ENCODE measurements at regions not wholly inside any gene's neighbourhood (a gene's known extent, or its start where the extent isn't known, plus 50 kb on each side); places are given as distances from the start of the nearest gene placed in this dataset.

GRCh38 chr1:48120621-48121020, 101.9 kb upstream of the SLC5A9 start:
- Histone ChIP-seq H3K4me1 (ENCODE audit: insufficient read depth, low read length, poor library complexity, severe bottlenecking) (no peaks in the 10 kb centered on the region), H3K27me3 (ENCODE audit: insufficient read depth, low read length, poor library complexity, severe bottlenecking) (no peaks in the 10 kb centered on the region), H3K4me2 (ENCODE audit: low read depth, low read length, poor library complexity, severe bottlenecking) (no peak overlapping the region), H3K79me2 (ENCODE audit: insufficient read depth, low read length) (no peaks in the 10 kb centered on the region), H3K9me2 (replicated peaks; ENCODE audit: low read depth, low read length) (no peaks in the 10 kb centered on the region), H3F3A (ENCODE audit: low read depth) (no peaks in the 10 kb centered on the region), H4K20me1 (ENCODE audit: insufficient read depth, low read length, poor library complexity, severe bottlenecking) (no peaks in the 10 kb centered on the region), H3K9me3 (ENCODE audit: insufficient read depth, low read depth, low read length) (no peaks in the 10 kb centered on the region), H2AFZ (ENCODE audit: low read length) (no peak overlapping the region), H3K36me3 (ENCODE audit: insufficient read depth, low read length) (no peaks in the 10 kb centered on the region), H3K4me3 (ENCODE audit: low read length, poor library complexity, severe bottlenecking) (no peak overlapping the region), H3K9ac (ENCODE audit: low read depth, low read length, poor library complexity, severe bottlenecking) (no peak overlapping the region)
- no peak for TF ChIP-seq EZH2phosphoT487 (IDR thresholded peaks at IDR 0.05; ENCODE audit: borderline replicate concordance)

DNA sequence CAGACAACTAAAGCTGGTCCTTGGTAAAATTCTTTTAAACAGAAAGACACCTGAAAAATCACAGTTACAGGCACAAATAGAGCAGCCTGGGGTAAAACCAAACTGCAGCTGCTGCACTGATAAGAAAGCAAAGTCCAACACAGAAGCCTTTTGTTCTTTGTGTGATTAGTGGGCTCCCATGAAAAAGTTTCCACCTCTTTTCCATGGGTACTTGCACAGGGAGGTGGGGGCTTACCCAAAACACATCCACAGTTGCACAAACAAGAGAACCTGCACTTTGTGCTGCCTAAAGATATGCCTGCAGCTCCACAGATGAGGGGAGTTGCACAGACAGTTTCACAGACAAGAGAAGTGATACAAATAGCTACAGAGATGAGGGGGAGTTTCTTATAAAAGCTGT, 106.7 kb upstream of the SLC5A9 start:
- Histone ChIP-seq H3K4me3 (ENCODE audit: low read length, poor library complexity, severe bottlenecking) (no peak overlapping the region), H3K9ac (ENCODE audit: low read depth, low read length, poor library complexity, severe bottlenecking) (no peak overlapping the region), H3K79me2 (ENCODE audit: insufficient read depth, low read length) (no peaks in the 10 kb centered on the region), H3K36me3 (ENCODE audit: insufficient read depth, low read length) (no peaks in the 10 kb centered on the region), H3K4me2 (ENCODE audit: low read depth, low read length, poor library complexity, severe bottlenecking) (no peak overlapping the region), H3F3A (ENCODE audit: low read depth) (no peaks in the 10 kb centered on the region), H3K9me3 (ENCODE audit: insufficient read depth, low read depth, low read length) (no peaks in the 10 kb centered on the region), H3K4me1 (ENCODE audit: insufficient read depth, low read length, poor library complexity, severe bottlenecking) (no peaks in the 10 kb centered on the region), H3K27me3 (ENCODE audit: insufficient read depth, low read length, poor library complexity, severe bottlenecking) (no peaks in the 10 kb centered on the region), H2AFZ (ENCODE audit: low read length) (no peak overlapping the region), H4K20me1 (ENCODE audit: insufficient read depth, low read length, poor library complexity, severe bottlenecking) (no peaks in the 10 kb centered on the region), H3K9me2 (replicated peaks; ENCODE audit: low read depth, low read length) (no peaks in the 10 kb centered on the region)
- TF ChIP-seq, protein P1, sequence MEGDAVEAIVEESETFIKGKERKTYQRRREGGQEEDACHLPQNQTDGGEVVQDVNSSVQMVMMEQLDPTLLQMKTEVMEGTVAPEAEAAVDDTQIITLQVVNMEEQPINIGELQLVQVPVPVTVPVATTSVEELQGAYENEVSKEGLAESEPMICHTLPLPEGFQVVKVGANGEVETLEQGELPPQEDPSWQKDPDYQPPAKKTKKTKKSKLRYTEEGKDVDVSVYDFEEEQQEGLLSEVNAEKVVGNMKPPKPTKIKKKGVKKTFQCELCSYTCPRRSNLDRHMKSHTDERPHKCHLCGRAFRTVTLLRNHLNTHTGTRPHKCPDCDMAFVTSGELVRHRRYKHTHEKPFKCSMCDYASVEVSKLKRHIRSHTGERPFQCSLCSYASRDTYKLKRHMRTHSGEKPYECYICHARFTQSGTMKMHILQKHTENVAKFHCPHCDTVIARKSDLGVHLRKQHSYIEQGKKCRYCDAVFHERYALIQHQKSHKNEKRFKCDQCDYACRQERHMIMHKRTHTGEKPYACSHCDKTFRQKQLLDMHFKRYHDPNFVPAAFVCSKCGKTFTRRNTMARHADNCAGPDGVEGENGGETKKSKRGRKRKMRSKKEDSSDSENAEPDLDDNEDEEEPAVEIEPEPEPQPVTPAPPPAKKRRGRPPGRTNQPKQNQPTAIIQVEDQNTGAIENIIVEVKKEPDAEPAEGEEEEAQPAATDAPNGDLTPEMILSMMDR (conservative IDR thresholded peaks at IDR 0.05; ENCODE audit: low read length) = no peak
- no peak for TF ChIP-seq EZH2phosphoT487 (IDR thresholded peaks at IDR 0.05; ENCODE audit: borderline replicate concordance)

DNA sequence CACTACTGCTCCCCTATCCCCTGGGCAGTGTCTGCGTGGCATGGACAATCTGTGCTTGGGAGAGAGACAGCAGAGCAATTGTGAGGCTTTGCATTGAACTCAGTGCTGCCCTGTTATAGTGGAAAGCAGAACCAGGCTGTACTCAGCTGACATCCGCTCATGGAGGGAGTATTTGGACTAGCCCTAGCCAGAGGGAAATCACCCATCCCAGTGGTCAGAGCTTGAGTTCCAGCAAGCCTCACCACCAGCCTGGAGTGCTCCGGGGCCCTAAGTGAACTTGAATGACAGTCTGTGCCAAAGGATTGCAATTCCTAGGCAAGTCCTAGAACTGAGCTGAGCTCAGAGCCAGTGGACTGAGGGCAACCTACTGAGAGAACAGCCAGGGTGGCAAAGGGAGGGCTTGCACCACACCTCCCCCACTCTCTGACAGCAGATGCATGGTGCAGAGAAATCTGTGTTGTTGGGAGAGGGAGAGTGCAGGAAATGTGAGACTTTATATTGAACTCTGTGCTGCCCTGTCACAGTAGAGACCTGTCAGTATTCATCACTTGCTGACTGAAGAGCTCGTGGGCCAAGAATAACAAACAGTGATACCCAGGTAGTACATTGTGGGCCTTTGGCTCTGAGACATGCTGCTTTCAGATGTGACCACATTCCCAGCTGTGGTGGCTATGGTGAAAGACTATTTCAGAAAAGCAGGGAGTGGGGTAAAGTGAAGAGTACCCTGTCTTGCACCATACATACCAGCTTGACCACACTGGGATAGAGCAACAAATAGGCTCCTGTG, 107.7 kb upstream of the SLC5A9 start:
- TF ChIP-seq EZH2phosphoT487 (IDR thresholded peaks at IDR 0.05; ENCODE audit: borderline replicate concordance) = no peak
- TF ChIP-seq, protein P1 (conservative IDR thresholded peaks at IDR 0.05; ENCODE audit: low read length) = no peak
- Histone ChIP-seq H3K4me2 (ENCODE audit: low read depth, low read length, poor library complexity, severe bottlenecking) (no peak overlapping the region), H3K9ac (ENCODE audit: low read depth, low read length, poor library complexity, severe bottlenecking) (no peak overlapping the region), H3K9me3 (ENCODE audit: insufficient read depth, low read depth, low read length) (no peaks in the 10 kb centered on the region), H4K20me1 (ENCODE audit: insufficient read depth, low read length, poor library complexity, severe bottlenecking) (no peaks in the 10 kb centered on the region), H3F3A (ENCODE audit: low read depth) (no peaks in the 10 kb centered on the region), H2AFZ (ENCODE audit: low read length) (no peak overlapping the region), H3K79me2 (ENCODE audit: insufficient read depth, low read length) (no peaks in the 10 kb centered on the region), H3K9me2 (replicated peaks; ENCODE audit: low read depth, low read length) (no peaks in the 10 kb centered on the region), H3K4me1 (ENCODE audit: insufficient read depth, low read length, poor library complexity, severe bottlenecking) (no peaks in the 10 kb centered on the region), H3K4me3 (ENCODE audit: low read length, poor library complexity, severe bottlenecking) (no peak overlapping the region), H3K27me3 (ENCODE audit: insufficient read depth, low read length, poor library complexity, severe bottlenecking) (no peaks in the 10 kb centered on the region), H3K36me3 (ENCODE audit: insufficient read depth, low read length) (no peaks in the 10 kb centered on the region)

All from Loucy (cell line).